H1 (cell line): ENCODE measurements at regions not wholly inside any gene's neighbourhood (a gene's known extent, or its start where the extent isn't known, plus 50 kb on each side); places are given as distances from the start of the nearest gene placed in this dataset.
"Not testable (repeated sequence)": the region's sequence is repeated elsewhere in the genome, so short reads cannot be mapped to it uniquely, and the experiment has no call there.

Experiments used
- BACH1 ChIP-seq: IDR thresholded peaks from 2 replicates; pipeline ENCODE4 v1.6.1; 2012; ENCODE audit warnings: low read length, improper control_type of control experiment
- CREB1 ChIP-seq: IDR thresholded peaks from 2 replicates; pipeline ENCODE4 v1.6.1; 2012; ENCODE audit warnings: inconsistent platforms
- CTCF ChIP-seq, 3 experiments: IDR thresholded peaks; 1 replicate in 2 of 3; 2 replicates in 1 of 3; pipeline versions ENCODE4 v1.5.1 to v1.6.1; 2011; ENCODE audit warnings: low read length in 3 of 3, mild to moderate bottlenecking in 3 of 3, inconsistent platforms in 2 of 3, low read depth in 1 of 3, moderate library complexity in 1 of 3; ENCODE audit not compliant: insufficient read depth in 1 of 3; ENCODE audit errors: control extremely low read depth in 1 of 3
- EZH2 ChIP-seq: fragments of 200-600 bp; sonication (generic); IDR thresholded peaks from 2 replicates; pipeline ENCODE4 v1.7.1; 2012; ENCODE audit warnings: low read depth, mild to moderate bottlenecking, moderate library complexity, low read length, inconsistent platforms; ENCODE audit not compliant: severe bottlenecking
- RXRA ChIP-seq: IDR thresholded peaks from 2 replicates; pipeline ENCODE4 v1.6.1; 2011; ENCODE audit warnings: low read depth, mild to moderate bottlenecking, low read length, moderate library complexity; ENCODE audit not compliant: insufficient read depth
- TCF12 ChIP-seq: IDR thresholded peaks from 2 replicates; pipeline ENCODE4 v1.6.1; 2011; ENCODE audit warnings: low read depth, mild to moderate bottlenecking, low read length
- USF2 ChIP-seq: IDR thresholded peaks from 2 replicates; pipeline ENCODE4 v1.6.1; 2011; ENCODE audit warnings: low read length, improper control_type of control experiment
- ZNF274 ChIP-seq: IDR thresholded peaks from 2 replicates; pipeline ENCODE4 v1.7.0; 2012; ENCODE audit warnings: low read length, borderline replicate concordance; ENCODE audit errors: extremely low read depth

- not testable (repeated sequence) for TF ChIP-seq USF2; EZH2; CTCF (IDR thresholded peaks at IDR 0.05; ENCODE audit: control extremely low read depth in 1 of 3, insufficient read depth in 1 of 3, low read depth in 1 of 3, low read length in 3 of 3); ZNF274; RXRA; CREB1; BACH1; TCF12
These were observed 265.3 kb upstream of the IL12B start for GRCh38 chr5:159595561-159595960.
